K562 (cell line): ENCODE measurements at regions not wholly inside any gene's neighbourhood (a gene's known extent, or its start where the extent isn't known, plus 50 kb on each side); places are given as distances from the start of the nearest gene placed in this dataset.

Experiments used
- ATAC-seq: fragments of 200-7000 bp; cut with Tn5 transposase; 3 replicates; pipeline ENCODE4 v1.9.1; 2020; ENCODE audit warnings: moderate library complexity
- BruUV-seq: library from RNA; stranded (reverse); fragments of 400-500 nt; replicated peaks from 2 replicates; lab custom pipeline; 2021; lab: Mats Ljungman, UMichigan
- CTCF ChIA-PET: fragments of 300-600 bp; formaldehyde crosslinking; extraction: SDS; loops from one replicate; lab custom pipeline; 2021; ENCODE audit warnings: low intra/inter-chr PET ratio; lab: Yijun Ruan, JAX
- POLR2A ChIA-PET: fragments of 300-600, 350-650 bp; sonication (Branson Sonifier 250); formaldehyde crosslinking; extraction: SDS; loops from one replicate; lab custom pipeline; 2021; ENCODE audit warnings: antibody characterized with exemption, inconsistent platforms; lab: Yijun Ruan, JAX
- DNase-seq, 4 experiments: peaks; one replicate each; pipeline versions ENCODE4 v3.0.0 to v3.0.0-alpha.2; 2011 to 2018; ENCODE audit warnings: low spot score in 3 of 4, mixed read lengths in 3 of 4; ENCODE audit errors: extremely low read depth in 1 of 4
- FAIRE-seq: peaks from 2 replicates; lab custom pipeline; 2011; peaks lifted over from hg19 to GRCh38; lab: Jason Lieb, UNC
- H2AFZ ChIP-seq: 2 replicates; pipeline ENCODE4 v1.6.0; 2011; ENCODE audit warnings: low read depth, low read length, control low read depth, inconsistent platforms
- H3K27ac ChIP-seq: fragments of 200-600 bp; 3 replicates; pipeline ENCODE4 v1.8.0; 2011; ENCODE audit warnings: low read depth, mild to moderate bottlenecking, control low read depth, inconsistent platforms, low read length, moderate library complexity, mixed read lengths; ENCODE audit errors: extremely low read depth
- H3K27me3 ChIP-seq, 2 experiments: fragments of 300-600 bp in 1 of 2; 2 replicates in 1 of 2; 3 replicates in 1 of 2; pipeline versions ENCODE4 v1.6.0 to v1.8.0; 2011; ENCODE audit warnings: inconsistent platforms in 2 of 2, low read length in 2 of 2, mild to moderate bottlenecking in 1 of 2, mixed read lengths in 1 of 2, moderate library complexity in 1 of 2; ENCODE audit not compliant: control insufficient read depth in 2 of 2, insufficient read depth in 2 of 2
- H3K36me3 ChIP-seq: fragments of 300-600 bp; 3 replicates; pipeline ENCODE4 v1.8.0; 2011; ENCODE audit warnings: mild to moderate bottlenecking, low read length, inconsistent platforms; ENCODE audit not compliant: control insufficient read depth, insufficient read depth
- H3K4me1 ChIP-seq, 2 experiments: fragments of 200-600 bp in 1 of 2; replicated peaks in 1 of 2; 2 replicates in 1 of 2; 3 replicates in 1 of 2; pipeline versions ENCODE4 v1.5.1 to v1.8.0; 2011; ENCODE audit warnings: inconsistent platforms in 2 of 2, low read length in 2 of 2, mild to moderate bottlenecking in 1 of 2, mixed read lengths in 1 of 2, moderate library complexity in 1 of 2; ENCODE audit not compliant: control insufficient read depth in 2 of 2, insufficient read depth in 2 of 2
- H3K4me2 ChIP-seq: 2 replicates; pipeline ENCODE4 v1.6.1; 2011; ENCODE audit warnings: low read length, control low read depth, inconsistent platforms, mixed read lengths; ENCODE audit not compliant: insufficient read depth
- H3K4me3 ChIP-seq: fragments of 200-600 bp; sonication (generic), shearing (Covaris generic); 2 replicates; pipeline ENCODE4 v1.5.1; 2016; ENCODE audit warnings: control low read depth, inconsistent platforms
- H3K79me2 ChIP-seq: fragments of 200-600 bp; 3 replicates; pipeline ENCODE4 v1.8.0; 2011; ENCODE audit warnings: low read length, inconsistent platforms; ENCODE audit not compliant: control insufficient read depth, insufficient read depth
- H3K9ac ChIP-seq, 2 experiments: 2 replicates each; pipeline versions ENCODE4 v1.6.0 to v1.6.1; 2011; ENCODE audit warnings: low read depth in 2 of 2, low read length in 2 of 2, control low read depth in 1 of 2, inconsistent platforms in 1 of 2, mild to moderate bottlenecking in 1 of 2, mixed read lengths in 1 of 2; ENCODE audit not compliant: insufficient read depth in 1 of 2
- H3K9me1 ChIP-seq: one replicate; pipeline ENCODE4 v1.6.0; 2011; ENCODE audit warnings: inconsistent platforms, mild to moderate bottlenecking, low read length, moderate library complexity; ENCODE audit not compliant: control insufficient read depth, insufficient read depth
- H3K9me3 ChIP-seq: replicated peaks from 2 replicates; pipeline ENCODE4 v1.5.1; 2011; ENCODE audit warnings: low read depth, low read length, inconsistent platforms; ENCODE audit not compliant: control insufficient read depth, insufficient read depth
- H4K20me1 ChIP-seq: replicated peaks from 2 replicates; pipeline ENCODE4 v1.6.1; 2011; ENCODE audit warnings: low read length, inconsistent platforms, mixed read lengths; ENCODE audit not compliant: control insufficient read depth, insufficient read depth
- CHD4 ChIP-seq: fragments of 200-600 bp; sonication (generic); IDR thresholded peaks from 3 replicates; pipeline ENCODE4 v1.6.1; 2012; ENCODE audit warnings: low read depth, mild to moderate bottlenecking, mixed read lengths, low read length, inconsistent platforms; ENCODE audit not compliant: insufficient read depth, insufficient replicate concordance, poor library complexity, severe bottlenecking
- GATAD2B ChIP-seq: fragments of 450-650 bp; IDR thresholded peaks from 2 replicates; pipeline ENCODE4 v1.6.1; 2017; ENCODE audit warnings: mild to moderate bottlenecking, borderline replicate concordance
- MAFG ChIP-seq: fragments of 450-650 bp; conservative IDR thresholded peaks from 2 replicates; pipeline ENCODE4 v1.6.1; 2016; ENCODE audit warnings: missing genetic modification characterization, missing compliant biosample characterization
- NFIX ChIP-seq: fragments of 250-450 bp; sonication (Bioruptor Pico); IDR thresholded peaks from 2 replicates; pipeline ENCODE4 v1.4.0; 2020; ENCODE audit warnings: low read depth, mild to moderate bottlenecking, moderate library complexity
- NKRF ChIP-seq: fragments of 450-650 bp; IDR thresholded peaks from 2 replicates; pipeline ENCODE4 v1.6.1; 2016; ENCODE audit warnings: borderline replicate concordance
- NR4A1 ChIP-seq, 2 experiments: fragments of 250-450 bp in 1 of 2; fragments of 450-650 bp in 1 of 2; sonication (Bioruptor Pico) in 1 of 2; IDR thresholded peaks; 2 replicates each; pipeline versions ENCODE4 v1.4.0 to v1.6.1; 2016 to 2020; ENCODE audit warnings: mild to moderate bottlenecking in 2 of 2, missing compliant biosample characterization in 1 of 2, missing genetic modification characterization in 1 of 2, moderate library complexity in 1 of 2
- PHB ChIP-seq: fragments of 250-450 bp; sonication (Bioruptor Pico); IDR thresholded peaks from 2 replicates; pipeline ENCODE4 v1.5.0; 2021
- RBM14 ChIP-seq: fragments of 200-400 bp; formaldehyde crosslinking; IDR thresholded peaks from 2 replicates; pipeline ENCODE4 v1.6.1; 2018; ENCODE audit warnings: low read depth, mild to moderate bottlenecking, low read length, moderate library complexity, borderline replicate concordance; ENCODE audit not compliant: insufficient read depth
- RERE ChIP-seq: sonication (generic); formaldehyde crosslinking; IDR thresholded peaks from 2 replicates; pipeline ENCODE4 v1.8.0; 2023; ENCODE audit warnings: missing genetic modification reagents, mild to moderate bottlenecking, borderline replicate concordance
- SMARCA5 ChIP-seq: fragments of 450-650 bp; IDR thresholded peaks from 2 replicates; pipeline ENCODE4 v1.6.1; 2016
- TAF7 ChIP-seq: fragments of 450-650 bp; IDR thresholded peaks from 2 replicates; pipeline ENCODE4 v1.6.1; 2016; ENCODE audit warnings: missing genetic modification characterization, missing compliant biosample characterization
- ZBTB7A ChIP-seq: IDR thresholded peaks from 2 replicates; pipeline ENCODE4 v1.6.1; 2011; ENCODE audit warnings: low read depth, mild to moderate bottlenecking, low read length, moderate library complexity, borderline replicate concordance; ENCODE audit not compliant: control insufficient read depth
- ZFP30 ChIP-seq: fragments of 250-450 bp; sonication (Bioruptor Pico); IDR thresholded peaks from 2 replicates; pipeline ENCODE4 v1.8.0; 2022; ENCODE audit warnings: moderate library complexity, mild to moderate bottlenecking, inconsistent platforms, borderline replicate concordance
- ZNF146 ChIP-seq: IDR thresholded peaks from one replicate; pipeline ENCODE4 v1.6.1; 2018; ENCODE audit warnings: missing compliant biosample characterization; ENCODE audit not compliant: unreplicated experiment
- ZNF217 ChIP-seq: sonication (generic); formaldehyde crosslinking; IDR thresholded peaks from 2 replicates; pipeline ENCODE4 v1.8.0; 2022; ENCODE audit warnings: mild to moderate bottlenecking, missing genetic modification reagents
- ZNF561 ChIP-seq: fragments of 450-650 bp; formaldehyde crosslinking; conservative IDR thresholded peaks from 2 replicates; pipeline ENCODE4 v1.4.0; 2020; ENCODE audit warnings: mild to moderate bottlenecking, moderate library complexity
- WGBS: fragments of 100-300 bp; shearing (Covaris generic); methylation state at CpG from one replicate; pipeline ENCODE4 v1.1.6; 2016; ENCODE audit warnings: low coverage, mixed read lengths; ENCODE audit not compliant: insufficient coverage; ENCODE audit errors: missing lambda C conversion rate; 5-methylcytosine and 5-hydroxymethylcytosine counted together
- in situ Hi-C: fragments of 300-500 bp; cut with MboI; formaldehyde crosslinking; loops from 4 replicates; pipeline ENCODE4 v1.15.0; 2018; ENCODE audit warnings: inconsistent platforms, mixed read lengths
- intact Hi-C: fragments of 100-400 bp; cut with micrococcal nuclease; formaldehyde crosslinking; loops from 2 replicates; pipeline ENCODE4 v1.14.2; 2022

GRCh38 chr9:69961843-69962242, 81.8 kb upstream of the MAMDC2 start:
- Histone ChIP-seq H3K9me1 (no peaks in the 10 kb centered on the region), H3K9me3 (no peaks in the 10 kb centered on the region), H2AFZ (no peak overlapping the region), H4K20me1 (no peaks in the 10 kb centered on the region), H3K4me1 (no peaks in the 10 kb centered on the region), H3K27ac (no peak overlapping the region), H3K4me2 (no peak overlapping the region), H3K4me3 (no peak overlapping the region), H3K27me3 (no peaks in the 10 kb centered on the region), H3K79me2 (no peaks in the 10 kb centered on the region), H3K36me3 (no peaks in the 10 kb centered on the region), H3K9ac (no peak overlapping the region)
- 0% methylated on average over 1 of the region's 1 CpG for WGBS
- TF ChIP-seq PHB (CRISPR knock-in tag) (no peak), NR4A1 (CRISPR knock-in tag; IDR thresholded peaks at IDR 0.05) (no peak), NR4A1 (tag; IDR thresholded peaks at IDR 0.05) (no peak), TAF7 (tag) (no peak), ZBTB7A (no peak), RERE (CRISPR knock-in tag) (no peak), NFIX (CRISPR knock-in tag) (no peak), CHD4 (no peak), ZNF561 (CRISPR knock-in tag) (no peak), NKRF (no peak), RBM14 (no peak), ZNF217 (CRISPR knock-in tag) (no peak), GATAD2B (no peak), MAFG (tag) (no peak), ZFP30 (CRISPR knock-in tag) (no peak), SMARCA5 (no peak), ZNF146 (CRISPR knock-in tag) (no peak)
- intact Hi-C loops (loop anchor here (10.0 kb wide), 1 partner anchor 373 kb away; no protein-coding TSS in a partner anchor), in situ Hi-C loops (loop anchor here (25.0 kb wide), 1 partner anchor 625 kb away; no protein-coding TSS in a partner anchor)
- no TSS peak for BruUV-seq
- CTCF ChIA-PET, result no interaction called here
- FAIRE-seq, result no peak
- POLR2A ChIA-PET, result no interaction called here
- DNase-seq, result no peak
- ATAC-seq, result no peak
